GM18507 (cell line): ENCODE measurements at regions not wholly inside any gene's neighbourhood (a gene's known extent, or its start where the extent isn't known, plus 50 kb on each side); places are given as distances from the start of the nearest gene placed in this dataset.

Experiments used
- DNase-seq: peaks from one replicate; pipeline ENCODE4 v3.0.0; 2011; ENCODE audit warnings: low read depth; ENCODE audit not compliant: insufficient read length; ENCODE audit errors: extremely low spot score
- FAIRE-seq: peaks from 2 replicates; lab custom pipeline; 2011; peaks lifted over from hg19 to GRCh38; lab: Jason Lieb, UNC

DNA sequence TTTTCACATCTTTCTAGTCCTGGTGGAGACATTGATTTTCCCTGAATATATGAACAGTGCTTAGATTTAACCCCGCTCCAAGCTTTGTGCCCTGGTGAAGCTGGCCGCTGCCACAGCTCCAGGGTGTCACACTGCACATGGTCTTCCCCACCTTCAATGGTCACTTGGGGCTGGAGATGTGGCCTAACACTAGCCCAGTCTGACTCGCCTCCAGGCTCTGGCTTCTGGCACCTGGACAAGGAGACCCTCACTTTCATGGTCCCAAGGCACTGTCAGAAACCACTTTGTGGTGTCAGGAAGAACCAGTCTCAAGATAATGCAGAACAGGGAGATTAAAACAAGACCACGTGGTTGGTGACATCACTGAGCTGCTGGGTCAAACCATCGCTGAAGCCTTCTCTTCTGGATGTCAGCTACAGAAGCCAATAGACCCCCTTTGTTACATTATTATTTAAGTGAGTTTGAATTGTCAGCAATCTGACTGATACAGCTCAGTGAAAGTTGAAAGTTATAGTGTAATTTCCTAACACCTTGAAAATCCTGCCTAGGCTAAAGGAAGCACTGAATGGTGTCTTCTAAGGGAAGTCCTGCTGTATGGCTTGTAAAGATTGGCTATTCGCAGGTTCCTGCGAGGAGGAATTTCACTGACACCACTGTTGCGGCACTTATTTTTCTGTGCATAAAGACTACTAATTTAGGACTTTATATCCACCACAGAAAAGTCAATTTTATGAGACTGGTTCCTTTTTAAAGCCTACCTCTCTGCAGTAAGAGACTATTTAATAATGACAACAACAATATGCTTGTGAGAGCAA, 55.0 kb upstream of the CTDP1 start:
- DNase-seq (no peak), FAIRE-seq (no peak)

DNA sequence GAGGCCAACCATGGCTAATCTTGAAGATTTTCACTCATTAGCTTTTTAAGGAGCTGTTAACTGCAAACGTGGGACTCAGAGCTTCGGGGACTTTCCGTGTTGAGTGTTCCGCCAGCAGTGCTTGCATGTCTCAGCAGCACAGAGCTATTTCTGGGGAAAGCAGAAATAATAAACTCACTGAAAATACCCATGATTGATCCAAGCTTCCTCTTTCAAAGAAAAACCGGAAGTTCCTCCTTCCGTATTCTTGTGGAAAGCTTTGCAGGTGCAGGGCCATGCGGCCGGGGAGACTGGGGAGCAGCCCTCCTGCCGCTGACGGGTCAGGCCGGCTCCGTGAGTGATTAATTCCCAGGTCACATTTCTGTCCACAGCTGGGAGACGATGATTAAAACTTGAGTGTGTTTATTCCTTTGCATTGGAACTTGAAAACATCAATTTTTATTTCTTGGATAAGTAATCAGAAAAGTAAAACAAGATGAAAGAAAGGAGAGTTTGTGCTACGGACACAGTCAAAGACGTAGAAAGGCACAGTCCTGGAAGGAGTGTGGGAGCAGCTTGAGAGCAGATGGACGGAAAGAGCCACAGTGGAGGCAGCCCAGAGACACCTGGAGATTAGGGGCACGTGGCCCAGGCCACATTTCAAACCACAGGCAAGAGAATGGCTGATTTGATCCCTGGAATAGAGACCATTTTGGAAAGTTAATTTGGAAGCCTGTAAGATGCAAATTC, 54.2 kb upstream of the CTDP1 start:
- DNase-seq (peak; percentile 36), FAIRE-seq (peak; percentile 86)

DNA sequence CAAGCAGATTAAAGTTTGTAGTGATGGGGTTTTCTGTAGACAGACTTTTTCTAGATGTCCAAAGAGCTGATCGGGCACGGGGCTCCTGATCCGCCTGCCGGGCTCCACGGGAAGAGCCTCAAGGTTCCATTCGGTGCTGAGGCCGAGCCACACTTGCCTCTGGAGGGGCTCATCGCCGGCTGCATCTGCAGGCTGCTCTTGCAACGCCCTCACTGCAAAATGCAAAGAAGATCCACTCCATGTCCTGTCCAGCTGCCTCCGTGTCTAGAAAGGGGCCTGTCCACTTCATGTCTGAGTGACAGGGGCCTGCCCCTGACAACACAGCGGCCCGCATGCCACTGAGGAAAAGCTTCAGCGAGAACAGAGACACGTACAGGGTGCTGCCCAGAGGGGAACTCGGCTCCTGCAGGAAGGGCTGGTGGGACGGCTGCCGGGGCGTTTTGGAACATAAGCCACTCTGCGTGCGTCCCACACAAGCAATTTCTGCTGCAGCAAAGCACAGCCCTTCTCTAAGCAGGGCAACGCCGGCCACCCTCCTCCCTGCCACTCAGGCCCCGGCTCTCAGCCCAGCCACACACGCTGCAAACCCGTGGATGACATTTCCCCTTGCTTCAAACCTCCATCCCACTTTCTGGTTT, 53.6 kb upstream of the CTDP1 start:
- DNase-seq (no peak), FAIRE-seq (no peak)

DNA sequence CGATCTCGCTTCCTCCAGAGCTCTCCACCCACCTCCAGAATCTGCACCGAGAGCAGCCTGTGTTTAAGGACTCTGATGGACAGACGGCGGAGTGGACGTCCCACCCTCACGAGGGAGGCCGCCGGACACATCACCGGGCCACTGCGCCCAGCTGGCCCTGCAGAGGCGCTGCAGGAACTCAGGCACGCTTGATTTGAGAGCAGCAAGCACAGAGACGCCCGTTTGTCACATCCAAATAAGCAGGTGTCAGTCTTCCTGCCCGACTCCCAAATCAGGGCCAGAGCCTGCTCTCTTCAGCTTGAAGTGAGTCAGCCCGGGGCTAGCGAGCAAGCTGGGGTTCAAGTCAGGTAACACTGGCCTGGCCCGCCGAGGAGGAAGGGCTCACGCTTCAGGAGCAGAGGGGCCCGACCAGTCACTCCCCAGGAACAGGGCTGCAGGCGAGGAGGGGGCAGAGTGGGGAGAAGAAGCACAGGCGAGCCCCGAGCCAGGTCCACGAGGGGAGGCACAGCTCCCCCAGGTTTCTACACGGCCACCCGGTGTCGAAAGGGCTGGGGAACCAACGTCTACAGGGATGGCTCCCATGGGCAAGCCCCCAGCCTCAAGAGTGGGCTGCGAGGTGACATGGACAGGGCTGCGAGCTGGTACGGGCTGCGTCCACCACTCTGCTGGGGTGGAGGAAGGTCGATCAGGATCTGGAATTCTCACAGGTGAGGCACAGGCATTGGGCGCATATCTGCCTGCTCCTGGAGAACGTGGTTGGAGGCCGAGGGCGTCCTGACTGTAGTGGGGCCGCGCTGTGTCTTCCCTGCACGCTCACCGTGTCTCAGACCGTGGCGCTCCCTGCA, 52.5 kb upstream of the CTDP1 start:
- DNase-seq = no peak
- no peak for FAIRE-seq

DNA sequence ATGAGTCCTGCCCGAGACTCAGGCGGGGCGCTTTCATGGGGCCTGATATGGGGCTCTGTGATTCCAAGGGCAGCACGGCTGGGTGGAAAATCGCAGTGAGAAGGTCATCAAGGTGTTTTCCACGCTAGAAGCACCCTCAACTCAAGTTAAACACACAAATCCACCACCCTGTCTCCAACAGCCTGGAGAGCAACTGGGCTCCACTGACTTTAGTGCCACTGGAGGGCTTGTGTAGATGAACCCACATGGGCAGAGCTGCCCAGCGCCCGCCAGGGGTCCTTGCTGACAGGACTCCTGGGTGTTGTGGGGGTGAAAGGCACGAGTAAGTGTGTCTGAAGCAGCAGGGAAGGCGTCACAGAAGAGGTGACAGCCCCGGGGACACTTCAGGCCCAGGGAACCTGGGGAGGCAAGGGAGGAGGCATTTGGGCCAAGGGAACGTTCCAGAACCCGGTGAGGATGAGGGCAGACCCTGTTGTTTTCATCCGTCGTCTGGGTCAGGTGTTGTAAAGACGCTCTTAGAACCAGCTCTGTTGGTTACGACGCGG, 51.8 kb upstream of the CTDP1 start:
- DNase-seq = no peak
- FAIRE-seq = no peak

DNA sequence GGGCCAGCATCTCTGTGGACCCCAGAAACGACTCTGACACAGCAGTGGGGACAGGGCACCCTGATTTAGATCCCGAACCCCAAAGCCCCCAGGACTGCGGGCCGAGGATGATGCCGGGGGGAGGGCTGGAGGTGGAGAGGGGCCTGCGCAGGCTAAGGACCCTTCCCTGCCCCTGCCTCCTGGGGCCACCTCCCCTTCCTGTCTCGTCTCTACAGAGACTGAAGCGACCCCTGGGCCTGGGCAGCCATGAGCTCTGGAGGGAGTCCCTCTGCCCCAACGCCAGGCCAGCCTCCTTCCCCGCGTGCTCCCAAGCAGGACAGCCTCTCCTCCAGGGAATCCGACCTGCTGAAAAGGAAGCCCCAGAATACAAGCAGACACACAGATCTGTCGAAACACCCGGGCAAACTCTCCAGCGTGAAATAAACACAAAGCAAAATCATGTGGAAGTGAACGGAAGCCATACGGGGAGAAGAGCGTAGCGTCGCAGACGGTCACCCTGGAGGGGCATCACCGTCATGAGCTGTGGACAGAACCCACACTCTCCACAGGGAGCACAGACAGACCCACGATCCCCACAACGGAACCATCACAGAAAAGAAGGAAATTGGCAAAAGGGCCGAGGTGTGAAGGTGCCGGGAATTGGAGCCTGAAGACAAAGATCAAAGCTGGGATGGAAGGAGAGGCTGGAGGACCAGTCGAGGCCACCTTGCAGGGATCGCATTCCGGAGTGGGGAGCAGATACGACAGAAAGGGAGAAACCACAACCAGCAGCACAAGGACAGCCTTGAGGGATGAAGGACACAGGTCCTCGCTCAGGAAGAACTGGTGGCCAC, 51.0 kb upstream of the CTDP1 start:
- DNase-seq = no peak
- FAIRE-seq = no peak

DNA sequence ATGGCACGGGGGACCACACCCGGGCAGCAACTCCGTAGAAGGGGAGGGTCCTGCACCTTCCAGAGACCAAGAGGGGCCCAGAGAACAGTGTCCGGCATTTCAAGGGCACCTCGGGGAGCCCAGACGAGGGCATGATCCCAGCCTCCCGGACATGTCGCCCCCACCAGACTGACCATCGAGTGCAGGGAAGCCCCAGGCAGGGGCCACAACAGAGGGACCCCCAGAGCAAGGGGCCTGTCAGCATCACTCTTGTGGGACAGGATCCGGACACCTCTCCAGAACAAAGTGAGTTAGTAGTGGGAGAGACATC, 50.4 kb upstream of the CTDP1 start:
- DNase-seq (no peak), FAIRE-seq (no peak)

DNA sequence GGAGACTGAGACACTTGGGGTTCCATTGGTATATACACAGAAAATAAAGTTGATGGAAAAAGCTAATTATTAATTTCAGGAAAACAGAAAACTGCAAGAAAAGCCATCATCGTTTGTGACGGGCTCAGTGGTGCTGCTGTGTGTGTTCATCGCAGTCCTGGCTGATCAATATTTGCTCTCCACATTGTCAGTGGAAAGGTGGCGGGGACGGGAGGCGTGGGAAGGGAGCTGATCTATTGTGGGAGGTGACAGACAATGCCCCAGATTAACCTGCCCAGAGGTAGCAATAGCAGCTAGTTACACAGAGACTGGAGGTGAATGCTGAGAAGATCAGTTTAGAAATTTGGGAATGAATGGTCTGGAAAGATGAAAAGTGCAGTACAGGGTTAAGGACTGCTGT, 50.0 kb upstream of the CTDP1 start:
- DNase-seq (no peak), FAIRE-seq (no peak)
